ENCODE measurements at regions not wholly inside any gene's neighbourhood (a gene's known extent, or its start where the extent isn't known, plus 50 kb on each side); places are given as distances from the start of the nearest gene placed in this dataset.

- Mint-ChIP-seq H3K4me3 (no peak overlapping the region), H3K36me3 (no peaks in the 10 kb centered on the region), H3K27ac (peak overlapping the region in 1 of 6 donors; percentile 13), H3K4me1 (peaks cover 0 to 4% (median 0%) of the 10 kb centered on the region in 3 donors), H3K27me3 (peaks cover 0 to 7% (median 0%) of the 10 kb centered on the region in 3 donors), H3K9me3 (no peaks in the 10 kb centered on the region)
- ATAC-seq (ENCODE audit: low read depth in 2 of 2): no peak
- DNase-seq: no peak
These were observed 412.7 kb downstream of the ETS1 start for GRCh38 chr11:128174465-128175291.

DNA sequence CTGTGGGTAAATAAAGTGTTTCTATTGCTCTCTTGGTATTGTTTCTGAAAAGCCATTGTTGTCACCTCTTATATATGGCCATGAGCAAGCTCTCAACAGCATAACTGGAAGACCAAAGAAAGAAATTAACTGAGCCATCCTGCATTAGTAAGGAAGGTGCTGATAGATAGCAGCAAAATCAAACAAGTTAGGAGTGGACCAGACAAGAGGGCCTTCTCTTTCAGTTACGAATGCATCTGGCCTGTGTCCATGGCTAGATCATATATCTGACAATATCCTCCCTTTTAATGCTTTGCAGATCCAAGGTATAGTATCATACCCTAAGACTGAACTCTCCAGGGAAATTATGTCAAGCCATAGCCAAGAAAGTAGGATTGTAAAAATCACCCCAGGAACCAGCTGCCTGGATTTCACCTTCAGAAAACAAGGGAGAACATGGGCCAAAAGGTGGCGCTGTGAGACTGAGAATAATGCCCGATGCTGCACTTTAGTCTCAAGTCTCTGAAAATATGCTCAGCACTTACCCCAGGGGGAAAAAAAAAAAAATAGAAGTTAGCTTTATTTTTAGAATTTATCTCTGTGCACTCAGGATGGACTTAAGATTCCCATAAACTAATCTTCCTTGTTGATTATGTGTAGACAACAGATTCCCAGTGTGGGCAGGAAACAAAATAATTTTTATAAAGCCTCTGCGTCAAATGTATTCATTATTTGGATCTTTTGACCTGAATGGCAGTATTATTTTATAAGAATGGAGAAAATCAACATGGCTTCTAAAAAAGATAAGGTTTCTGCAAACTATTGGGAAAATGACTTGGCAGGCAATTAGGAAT, 415.1 kb downstream of the ETS1 start:
- Mint-ChIP-seq H3K9me3 (no peaks in the 10 kb centered on the region), H3K36me3 (no peaks in the 10 kb centered on the region), H3K4me3 (no peak overlapping the region), H3K27ac (peak overlapping the region in 1 of 6 donors; percentile 69), H3K4me1 (peaks cover 0 to 4% (median 0%) of the 10 kb centered on the region in 3 donors), H3K27me3 (peaks cover 4 to 15% (median 10%) of the 10 kb centered on the region in 3 donors)
- ATAC-seq (ENCODE audit: low read depth in 2 of 2): peak; percentile 55 to 83
- DNase-seq: peak; percentile 67

GRCh38 chr11:128171506-128171905, 415.9 kb downstream of the ETS1 start:
- Mint-ChIP-seq H3K36me3 (no peaks in the 10 kb centered on the region), H3K9me3 (no peaks in the 10 kb centered on the region), H3K27me3 (peaks cover 4 to 18% (median 15%) of the 10 kb centered on the region in 3 donors), H3K27ac (no peak overlapping the region), H3K4me1 (peaks cover 0 to 4% (median 0%) of the 10 kb centered on the region in 3 donors), H3K4me3 (no peak overlapping the region)
- DNase-seq (no peak), ATAC-seq (ENCODE audit: low read depth in 2 of 2) (no peak)

DNA sequence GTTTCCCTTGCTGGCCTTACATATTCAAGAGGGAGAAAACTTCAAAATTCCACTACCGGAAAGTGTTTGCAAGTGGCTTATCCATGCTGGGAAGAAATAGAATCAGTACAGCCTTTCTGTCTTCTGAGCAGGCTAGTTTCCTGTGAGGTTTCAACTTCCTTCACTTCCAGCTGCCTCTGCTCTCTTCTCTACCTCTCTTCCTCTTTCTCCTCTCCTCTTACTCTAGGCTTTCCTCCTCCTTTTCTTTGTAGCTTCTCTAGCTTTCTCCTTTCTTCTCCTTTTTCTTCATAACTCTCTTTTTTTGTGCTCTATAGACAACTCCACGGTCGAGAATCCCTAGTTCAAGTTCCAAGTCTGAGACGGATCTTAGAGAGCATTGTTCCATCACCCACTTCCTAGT, 421.8 kb downstream of the ETS1 start:
- Mint-ChIP-seq H3K4me1 (peaks cover 4 to 6% (median 6%) of the 10 kb centered on the region in 3 donors), H3K9me3 (no peaks in the 10 kb centered on the region), H3K27me3 (peaks cover 9 to 19% (median 15%) of the 10 kb centered on the region in 3 donors), H3K4me3 (no peak overlapping the region), H3K36me3 (no peaks in the 10 kb centered on the region), H3K27ac (no peak overlapping the region)
- DNase-seq (no peak), ATAC-seq (ENCODE audit: low read depth in 2 of 2) (no peak)

- Mint-ChIP-seq H3K27me3 (peaks cover 9 to 19% (median 17%) of the 10 kb centered on the region in 3 donors), H3K36me3 (no peaks in the 10 kb centered on the region), H3K9me3 (no peaks in the 10 kb centered on the region), H3K4me1 (peaks cover 4 to 6% (median 6%) of the 10 kb centered on the region in 3 donors), H3K4me3 (no peak overlapping the region), H3K27ac (no peak overlapping the region)
- no peak for DNase-seq
- ATAC-seq (ENCODE audit: low read depth in 2 of 2): no peak
These were observed 423.1 kb downstream of the ETS1 start for GRCh38 chr11:128164080-128164741.

- ATAC-seq (ENCODE audit: low read depth in 2 of 2) (no peak), DNase-seq (no peak)
- H3K9me3 Mint-ChIP-seq: no peaks in the 10 kb centered on the region
- no peaks in the 10 kb centered on the region for H3K36me3 Mint-ChIP-seq
- peaks cover 4 to 6% (median 6%) of the 10 kb centered on the region in 3 donors for H3K4me1 Mint-ChIP-seq
- no peak overlapping the region for H3K27ac Mint-ChIP-seq
- H3K27me3 Mint-ChIP-seq: peaks cover 10 to 12% (median 11%) of the 10 kb centered on the region in 3 donors
- H3K4me3 Mint-ChIP-seq: no peak overlapping the region
These were observed 425.4 kb downstream of the ETS1 start for GRCh38 chr11:128161994-128162393.

DNA sequence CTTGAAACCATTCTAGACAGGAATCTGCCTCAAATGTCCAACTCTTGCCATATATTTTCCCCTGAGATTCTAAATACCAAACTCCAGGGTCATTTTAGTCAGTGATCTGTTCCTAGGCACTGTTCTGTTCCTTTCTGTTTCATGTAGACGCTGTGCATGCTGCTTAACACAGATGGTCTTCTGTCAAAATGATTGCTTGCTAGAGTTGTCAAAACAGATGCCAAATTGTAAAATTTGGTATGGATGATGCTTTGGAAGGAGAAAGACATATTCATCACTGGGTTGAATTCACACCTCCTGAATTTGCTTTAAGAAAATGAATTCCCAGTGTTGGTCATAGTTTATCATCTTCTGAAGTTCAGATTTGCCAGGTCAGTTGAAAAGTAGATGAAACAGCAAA, 425.9 kb downstream of the ETS1 start:
- DNase-seq: no peak
- Mint-ChIP-seq H3K36me3 (no peaks in the 10 kb centered on the region), H3K27me3 (peaks cover 10 to 11% (median 10%) of the 10 kb centered on the region in 3 donors), H3K4me1 (peaks cover 4 to 6% (median 6%) of the 10 kb centered on the region in 3 donors), H3K9me3 (no peaks in the 10 kb centered on the region), H3K4me3 (no peak overlapping the region), H3K27ac (no peak overlapping the region)
- ATAC-seq (ENCODE audit: low read depth in 2 of 2): no peak

DNA sequence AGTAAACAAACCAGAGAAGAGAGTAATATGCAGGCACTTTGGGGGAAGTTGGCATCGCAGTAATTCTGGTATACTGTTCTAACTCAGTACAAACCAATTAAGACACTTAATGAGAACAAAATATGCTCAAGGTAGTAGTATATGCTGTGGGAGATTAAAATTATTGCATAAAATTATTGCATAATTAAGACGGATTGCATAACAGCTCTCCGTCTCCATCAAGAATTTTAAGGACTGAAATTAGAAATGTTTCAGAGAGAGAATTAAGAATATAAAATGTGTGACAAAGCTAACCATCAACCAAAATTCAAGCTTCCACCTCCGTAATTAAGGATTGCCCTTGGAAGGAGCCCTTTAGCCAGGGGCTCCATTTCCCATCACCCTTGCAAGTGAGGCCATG, 428.5 kb downstream of the ETS1 start:
- DNase-seq: no peak
- ATAC-seq (ENCODE audit: low read depth in 2 of 2): no peak
- no peak overlapping the region for H3K27ac Mint-ChIP-seq
- no peaks in the 10 kb centered on the region for H3K9me3 Mint-ChIP-seq
- H3K36me3 Mint-ChIP-seq: no peaks in the 10 kb centered on the region
- peaks cover 9 to 11% (median 10%) of the 10 kb centered on the region in 3 donors for H3K27me3 Mint-ChIP-seq
- H3K4me3 Mint-ChIP-seq: no peak overlapping the region
- no peaks in the 10 kb centered on the region for H3K4me1 Mint-ChIP-seq

DNA sequence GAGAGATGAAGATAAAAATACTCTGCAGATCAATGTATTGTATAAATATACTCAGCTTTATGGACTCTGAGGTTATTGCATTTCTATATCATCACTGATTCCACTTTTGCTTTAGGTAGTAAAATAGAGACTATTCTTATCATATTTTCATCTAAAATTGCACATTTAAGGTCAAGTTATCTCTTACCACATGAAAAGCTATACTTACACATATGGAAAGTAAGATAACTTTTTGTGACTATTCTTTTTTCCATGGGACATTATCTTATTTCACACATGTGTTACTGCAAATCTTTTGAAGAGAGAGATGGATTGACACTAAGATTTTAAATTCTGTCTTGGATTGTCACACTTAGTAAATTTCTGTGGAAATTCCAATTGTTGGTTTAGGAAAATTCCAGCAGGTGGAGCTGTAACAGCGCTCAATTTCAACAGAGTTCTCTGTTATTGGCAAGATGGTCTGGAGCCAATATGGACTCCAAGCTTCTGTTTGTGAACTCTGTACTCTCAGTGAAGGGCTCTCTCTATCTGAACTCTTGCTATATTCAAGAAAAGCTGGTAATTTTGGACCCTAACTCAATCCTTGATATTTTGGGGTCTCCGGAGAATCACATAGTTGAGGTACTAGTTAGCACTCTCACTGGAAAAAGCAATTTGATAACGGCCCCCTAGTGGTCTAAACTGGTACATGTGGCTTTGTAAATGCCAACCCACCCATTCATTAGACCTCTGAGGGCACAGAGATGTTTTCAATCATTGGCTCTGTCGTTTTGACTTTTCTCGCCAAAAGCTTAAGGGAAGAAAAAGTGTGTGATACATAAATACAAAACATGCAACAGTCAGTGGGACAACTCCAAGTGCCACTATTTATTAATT, 429.7 kb downstream of the ETS1 start:
- Mint-ChIP-seq H3K4me1 (no peaks in the 10 kb centered on the region), H3K9me3 (no peaks in the 10 kb centered on the region), H3K27me3 (peaks cover 9 to 11% (median 10%) of the 10 kb centered on the region in 3 donors), H3K36me3 (no peaks in the 10 kb centered on the region), H3K4me3 (peak overlapping the region in 6 of 8 donors; percentile 45 to 83 (median 58)), H3K27ac (no peak overlapping the region)
- ATAC-seq (ENCODE audit: low read depth in 2 of 2) (peak; percentile 85 to 90), DNase-seq (peak; percentile 61)

DNA sequence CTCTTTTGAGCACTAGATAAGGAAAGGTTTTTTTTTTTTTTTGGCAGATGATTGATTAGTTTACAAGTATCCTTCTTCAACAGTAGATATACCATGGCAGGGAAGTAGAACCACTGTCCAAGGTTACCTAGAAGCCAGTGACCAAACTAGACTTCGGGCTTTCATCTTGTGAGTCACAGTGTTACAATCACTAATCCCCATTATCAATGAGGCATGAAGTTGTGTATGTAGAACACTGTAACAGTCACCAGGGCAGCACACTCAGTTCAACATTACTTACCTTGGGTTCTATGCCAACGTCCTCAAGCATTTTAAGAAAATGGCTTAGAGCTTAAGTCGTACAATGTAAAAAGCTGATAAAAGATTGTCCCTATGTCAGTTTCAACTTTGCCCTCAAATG, 430.9 kb downstream of the ETS1 start:
- no peak for ATAC-seq (ENCODE audit: low read depth in 2 of 2)
- no peak overlapping the region for H3K4me3 Mint-ChIP-seq
- H3K36me3 Mint-ChIP-seq: no peaks in the 10 kb centered on the region
- H3K27me3 Mint-ChIP-seq: peaks cover 10 to 14% (median 11%) of the 10 kb centered on the region in 3 donors
- DNase-seq: no peak
- no peaks in the 10 kb centered on the region for H3K9me3 Mint-ChIP-seq
- H3K4me1 Mint-ChIP-seq: no peaks in the 10 kb centered on the region
- no peak overlapping the region for H3K27ac Mint-ChIP-seq

- H3K27ac Mint-ChIP-seq: no peak overlapping the region
- H3K4me1 Mint-ChIP-seq: no peaks in the 10 kb centered on the region
These were observed 431.8 kb downstream of the ETS1 start for GRCh38 chr11:128155590-128155989.

GRCh38 chr11:128153697-128154048, 433.7 kb downstream of the ETS1 start:
- no peak for ATAC-seq (ENCODE audit: low read depth in 2 of 2)
- Mint-ChIP-seq H3K4me1 (no peaks in the 10 kb centered on the region), H3K9me3 (no peaks in the 10 kb centered on the region), H3K27ac (no peak overlapping the region), H3K4me3 (no peak overlapping the region), H3K36me3 (no peaks in the 10 kb centered on the region), H3K27me3 (peaks cover 4 to 13% (median 7%) of the 10 kb centered on the region in 3 donors)
- DNase-seq: no peak

More at GRCh38 chr11:128155590-128155989, 431.8 kb downstream of the ETS1 start:
- H3K9me3 Mint-ChIP-seq: no peaks in the 10 kb centered on the region
- no peaks in the 10 kb centered on the region for H3K36me3 Mint-ChIP-seq
- ATAC-seq (ENCODE audit: low read depth in 2 of 2) (no peak), DNase-seq (no peak)
- H3K27me3 Mint-ChIP-seq: peaks cover 7 to 14% (median 10%) of the 10 kb centered on the region in 3 donors
- no peak overlapping the region for H3K4me3 Mint-ChIP-seq

All from naive B cell (primary cell).